IMR-90 (cell line): ENCODE measurements at regions not wholly inside any gene's neighbourhood (a gene's known extent, or its start where the extent isn't known, plus 50 kb on each side); places are given as distances from the start of the nearest gene placed in this dataset.

Experiments used
- ATAC-seq: fragments of 200-7000 bp; cut with Tn5 transposase; 2 replicates; pipeline ENCODE4 v1.9.1; 2020; ENCODE audit warnings: low read depth, mild to moderate bottlenecking, moderate library complexity
- BruUV-seq: library from RNA; stranded (reverse); fragments of 400-500 nt; replicated peaks from 2 replicates; lab custom pipeline; 2021; lab: Mats Ljungman, UMichigan
- CTCF ChIA-PET: fragments of 300-600 bp; formaldehyde crosslinking; extraction: SDS; loops from one replicate; lab custom pipeline; 2021; ENCODE audit warnings: antibody characterized with exemption; lab: Yijun Ruan, JAX
- POLR2A ChIA-PET: fragments of 300-600 bp; sonication (Branson Sonifier 250); formaldehyde crosslinking; loops from one replicate; lab custom pipeline; 2022; ENCODE audit warnings: antibody characterized with exemption; ENCODE audit not compliant: unreplicated experiment; lab: Charles Lee
- DNase-seq: peaks from one replicate; pipeline ENCODE4 v3.0.0; 2013
- H2AFZ ChIP-seq: replicated peaks from 2 replicates; pipeline ENCODE3; 2013; ENCODE audit warnings: low read length, mild to moderate bottlenecking; ENCODE audit not compliant: poor library complexity
- H2AK5ac ChIP-seq: 2 replicates; pipeline ENCODE4 v1.6.1; 2013; ENCODE audit warnings: low read depth, low read length, inconsistent platforms
- H2AK9ac ChIP-seq: replicated peaks from 2 replicates; pipeline ENCODE3; 2013; ENCODE audit warnings: mild to moderate bottlenecking, low read depth, low read length, moderate library complexity; ENCODE audit not compliant: poor library complexity
- H2BK120ac ChIP-seq: 2 replicates; pipeline ENCODE4 v1.6.1; 2013; ENCODE audit warnings: low read depth, low read length, inconsistent platforms
- H2BK15ac ChIP-seq: 3 replicates; pipeline ENCODE4 v1.6.1; 2013; ENCODE audit warnings: low read depth, low read length, inconsistent platforms
- H2BK20ac ChIP-seq: 2 replicates; pipeline ENCODE4 v1.6.1; 2013; ENCODE audit warnings: low read depth, mild to moderate bottlenecking, inconsistent platforms, low read length, moderate library complexity
- H2BK5ac ChIP-seq: 2 replicates; pipeline ENCODE4 v1.6.1; 2013; ENCODE audit warnings: mild to moderate bottlenecking, low read depth, low read length, inconsistent platforms; ENCODE audit not compliant: poor library complexity, severe bottlenecking
- H3K14ac ChIP-seq: replicated peaks from 2 replicates; pipeline ENCODE4 v1.6.1; 2013; ENCODE audit warnings: low read depth, low read length, inconsistent platforms
- H3K18ac ChIP-seq: 2 replicates; pipeline ENCODE4 v1.6.1; 2013; ENCODE audit warnings: low read depth, low read length, control low read depth
- H3K23ac ChIP-seq: 2 replicates; pipeline ENCODE4 v1.6.1; 2013; ENCODE audit warnings: low read depth, low read length, inconsistent platforms
- H3K27ac ChIP-seq: 2 replicates; pipeline ENCODE4 v1.5.1; 2013; ENCODE audit warnings: mild to moderate bottlenecking, control low read depth, low read length; ENCODE audit not compliant: insufficient read depth
- H3K27me3 ChIP-seq: 2 replicates; pipeline ENCODE4 v1.6.1; 2013; ENCODE audit warnings: low read length; ENCODE audit not compliant: control insufficient read depth, insufficient read depth
- H3K36me3 ChIP-seq: 2 replicates; pipeline ENCODE4 v1.6.1; 2013; ENCODE audit warnings: low read length, mixed read lengths; ENCODE audit not compliant: control insufficient read depth, insufficient read depth
- H3K4ac ChIP-seq: 2 replicates; pipeline ENCODE4 v1.6.1; 2013; ENCODE audit warnings: low read depth, low read length, inconsistent platforms
- H3K4me1 ChIP-seq: 2 replicates; pipeline ENCODE4 v1.6.1; 2013; ENCODE audit warnings: low read length, mixed read lengths; ENCODE audit not compliant: control insufficient read depth, insufficient read depth
- H3K4me2 ChIP-seq: 2 replicates; pipeline ENCODE4 v1.6.1; 2013; ENCODE audit warnings: low read depth, mild to moderate bottlenecking, control low read depth, low read length, moderate library complexity
- H3K4me3 ChIP-seq: 2 replicates; pipeline ENCODE4 v1.5.1; 2013; ENCODE audit warnings: low read depth, mild to moderate bottlenecking, control low read depth, low read length, moderate library complexity; ENCODE audit not compliant: insufficient read depth
- H3K56ac ChIP-seq: 2 replicates; pipeline ENCODE4 v1.6.1; 2013; ENCODE audit warnings: low read length, inconsistent platforms; ENCODE audit not compliant: insufficient read depth; ENCODE audit errors: extremely low read depth
- H3K79me1 ChIP-seq, 2 experiments: 2 replicates each; pipeline ENCODE4 v1.6.1; 2013; ENCODE audit warnings: low read length in 2 of 2, inconsistent platforms in 1 of 2, low read depth in 1 of 2
- H3K9ac ChIP-seq: 2 replicates; pipeline ENCODE4 v1.6.1; 2013; ENCODE audit warnings: low read depth, low read length, control low read depth
- H3K9me1 ChIP-seq: 2 replicates; pipeline ENCODE4 v1.6.1; 2013; ENCODE audit warnings: low read length, inconsistent platforms; ENCODE audit not compliant: insufficient read depth
- H3K9me3 ChIP-seq: 2 replicates; pipeline ENCODE4 v1.6.1; 2013; ENCODE audit warnings: low read length; ENCODE audit not compliant: control insufficient read depth, insufficient read depth
- H4K20me1 ChIP-seq: 2 replicates; pipeline ENCODE4 v1.6.1; 2013; ENCODE audit warnings: low read length, inconsistent platforms; ENCODE audit not compliant: insufficient read depth
- H4K5ac ChIP-seq: 2 replicates; pipeline ENCODE4 v1.6.1; 2013; ENCODE audit warnings: mild to moderate bottlenecking, low read depth, low read length, control low read depth
- H4K8ac ChIP-seq, 2 experiments: 2 replicates each; pipeline ENCODE4 v1.6.1; 2013; ENCODE audit warnings: low read depth in 2 of 2, low read length in 2 of 2, control low read depth in 1 of 2, inconsistent platforms in 1 of 2
- H4K91ac ChIP-seq: 2 replicates; pipeline ENCODE4 v1.6.1; 2013; ENCODE audit warnings: low read depth, low read length, inconsistent platforms; ENCODE audit not compliant: insufficient read depth
- BHLHE40 ChIP-seq: fragments of 150-350 bp; IDR thresholded peaks from 2 replicates; pipeline ENCODE4 v1.6.1; 2016; ENCODE audit warnings: mild to moderate bottlenecking, low read depth, low read length
- NFE2L2 ChIP-seq: fragments of 150-350 bp; IDR thresholded peaks from 2 replicates; pipeline ENCODE4 v1.6.1; 2016; ENCODE audit warnings: low read depth, mild to moderate bottlenecking, low read length
- WGBS, 2 experiments: methylation state at CpG; one replicate each; pipeline versions ENCODE4 v1.1.5 to v1.1.7; 2013; ENCODE audit warnings: missing lambda C conversion rate in 2 of 2; ENCODE audit not compliant: insufficient read length in 1 of 2; ENCODE audit errors: extremely low coverage in 2 of 2; 5-methylcytosine and 5-hydroxymethylcytosine counted together
- dilution Hi-C: fragments of 300-500 bp; cut with HindIII; formaldehyde crosslinking; loops from one replicate; pipeline ENCODE4 v1.14.3; 2018; ENCODE audit warnings: low sequenced_read_pairs; ENCODE audit not compliant: unreplicated experiment
- in situ Hi-C: fragments of 300-500 bp; cut with MboI; formaldehyde crosslinking; loops from 3 replicates; pipeline ENCODE4 v1.14.3; 2019; ENCODE audit warnings: low sequenced_read_pairs, inconsistent platforms, mixed read lengths
- intact Hi-C: fragments of 100-400 bp; cut with micrococcal nuclease; formaldehyde crosslinking; loops from 2 replicates; pipeline ENCODE4 v1.10.0; 2022
- TF ChIP-seq, protein P1 (sequence below): conservative IDR thresholded peaks from 2 replicates; pipeline ENCODE4 v1.5.1; 2012; ENCODE audit warnings: mild to moderate bottlenecking, low read depth, low read length, improper control_type of control experiment

- no peaks in the 10 kb centered on the region for H4K20me1 ChIP-seq
- H2BK20ac ChIP-seq = no peak overlapping the region
- no peaks in the 10 kb centered on the region; the same call in 1 of the 2 replicates for H3K9me1 ChIP-seq
- TF ChIP-seq BHLHE40 = no peak
- TF ChIP-seq, protein P1, sequence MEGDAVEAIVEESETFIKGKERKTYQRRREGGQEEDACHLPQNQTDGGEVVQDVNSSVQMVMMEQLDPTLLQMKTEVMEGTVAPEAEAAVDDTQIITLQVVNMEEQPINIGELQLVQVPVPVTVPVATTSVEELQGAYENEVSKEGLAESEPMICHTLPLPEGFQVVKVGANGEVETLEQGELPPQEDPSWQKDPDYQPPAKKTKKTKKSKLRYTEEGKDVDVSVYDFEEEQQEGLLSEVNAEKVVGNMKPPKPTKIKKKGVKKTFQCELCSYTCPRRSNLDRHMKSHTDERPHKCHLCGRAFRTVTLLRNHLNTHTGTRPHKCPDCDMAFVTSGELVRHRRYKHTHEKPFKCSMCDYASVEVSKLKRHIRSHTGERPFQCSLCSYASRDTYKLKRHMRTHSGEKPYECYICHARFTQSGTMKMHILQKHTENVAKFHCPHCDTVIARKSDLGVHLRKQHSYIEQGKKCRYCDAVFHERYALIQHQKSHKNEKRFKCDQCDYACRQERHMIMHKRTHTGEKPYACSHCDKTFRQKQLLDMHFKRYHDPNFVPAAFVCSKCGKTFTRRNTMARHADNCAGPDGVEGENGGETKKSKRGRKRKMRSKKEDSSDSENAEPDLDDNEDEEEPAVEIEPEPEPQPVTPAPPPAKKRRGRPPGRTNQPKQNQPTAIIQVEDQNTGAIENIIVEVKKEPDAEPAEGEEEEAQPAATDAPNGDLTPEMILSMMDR = no peak
- TF ChIP-seq NFE2L2 = no peak
- no peak overlapping the region for H3K4ac ChIP-seq
- H3K56ac ChIP-seq = no peak overlapping the region
- no peak overlapping the region for H4K5ac ChIP-seq
- no peak overlapping the region for H2BK120ac ChIP-seq
- ChIA-PET POLR2A (no interaction called here), CTCF (no interaction called here)
- H3K18ac ChIP-seq = no peak overlapping the region
- no peaks in the 10 kb centered on the region for H3K9me3 ChIP-seq
- no TSS peak for BruUV-seq
- WGBS, 2 experiments = no CpG with 5 or more reads among the region's 7 CpGs
- intact Hi-C loops (no loop called here), in situ Hi-C loops (loop anchor here (25.0 kb wide), 2 partner anchors 199 to 724 kb away; partner anchors contain the start of genes HSD3B7 and RUSF1), dilution Hi-C loops (no loop called here)
- no peak overlapping the region for H2AK9ac ChIP-seq
- no peak overlapping the region for H3K14ac ChIP-seq
- H2BK15ac ChIP-seq = no peak overlapping the region
- no peaks in the 10 kb centered on the region for H3K27me3 ChIP-seq
- H3K36me3 ChIP-seq = peaks cover 25% of the 10 kb centered on the region
- no peak for ATAC-seq
- no peak overlapping the region for H3K23ac ChIP-seq
- no peak overlapping the region for H2BK5ac ChIP-seq
- H4K91ac ChIP-seq = no peak overlapping the region
- H2AK5ac ChIP-seq = no peak overlapping the region
- DNase-seq = no peak
- H3K79me1 ChIP-seq = peaks cover 10 to 29% of the 10 kb centered on the region in 2 experiments
- no peak overlapping the region for H3K4me3 ChIP-seq
- no peak overlapping the region for H2AFZ ChIP-seq
- no peak overlapping the region for H4K8ac ChIP-seq
- H3K4me1 ChIP-seq = peaks cover 6% of the 10 kb centered on the region
- no peak overlapping the region for H3K9ac ChIP-seq
- H3K4me2 ChIP-seq = no peak overlapping the region
- H3K27ac ChIP-seq = no peak overlapping the region
Observed at GRCh38 chr16:31711344-31711845, 162.2 kb upstream of the ZNF267 start.
